HUES6 (cell line): ENCODE measurements at regions not wholly inside any gene's neighbourhood (a gene's known extent, or its start where the extent isn't known, plus 50 kb on each side); places are given as distances from the start of the nearest gene placed in this dataset.

ENCODE experiments used
- H3K27ac ChIP-seq: 2 replicates; pipeline ENCODE4 v1.7.0; 2013; ENCODE audit warnings: low read depth, mild to moderate bottlenecking, low read length, inconsistent platforms
- H3K27me3 ChIP-seq: 2 replicates; pipeline ENCODE4 v1.6.1; 2013; ENCODE audit warnings: low read length; ENCODE audit not compliant: control insufficient read depth, insufficient read depth
- H3K36me3 ChIP-seq: 2 replicates; pipeline ENCODE4 v1.6.1; 2013; ENCODE audit warnings: low read length; ENCODE audit not compliant: control insufficient read depth, insufficient read depth
- H3K4me1 ChIP-seq: 2 replicates; pipeline ENCODE4 v1.6.1; 2013; ENCODE audit warnings: low read length; ENCODE audit not compliant: control insufficient read depth, insufficient read depth
- H3K4me3 ChIP-seq: 2 replicates; pipeline ENCODE4 v1.5.1; 2013; ENCODE audit warnings: low read depth, low read length
- H3K9ac ChIP-seq: one replicate; pipeline ENCODE4 v1.6.1; 2013; ENCODE audit warnings: mild to moderate bottlenecking, low read length
- H3K9me3 ChIP-seq: 2 replicates; pipeline ENCODE4 v1.6.1; 2013; ENCODE audit warnings: low read depth, low read length; ENCODE audit not compliant: control insufficient read depth, insufficient read depth

- Histone ChIP-seq H3K4me3 (no peak overlapping the region), H3K9me3 (no peaks in the 10 kb centered on the region), H3K4me1 (no peaks in the 10 kb centered on the region), H3K9ac (no peak overlapping the region), H3K27me3 (no peaks in the 10 kb centered on the region), H3K27ac (no peak overlapping the region), H3K36me3 (no peaks in the 10 kb centered on the region)
Observed at GRCh38 chr7:33661430-33662160, 243.7 kb upstream of the BMPER start.

DNA sequence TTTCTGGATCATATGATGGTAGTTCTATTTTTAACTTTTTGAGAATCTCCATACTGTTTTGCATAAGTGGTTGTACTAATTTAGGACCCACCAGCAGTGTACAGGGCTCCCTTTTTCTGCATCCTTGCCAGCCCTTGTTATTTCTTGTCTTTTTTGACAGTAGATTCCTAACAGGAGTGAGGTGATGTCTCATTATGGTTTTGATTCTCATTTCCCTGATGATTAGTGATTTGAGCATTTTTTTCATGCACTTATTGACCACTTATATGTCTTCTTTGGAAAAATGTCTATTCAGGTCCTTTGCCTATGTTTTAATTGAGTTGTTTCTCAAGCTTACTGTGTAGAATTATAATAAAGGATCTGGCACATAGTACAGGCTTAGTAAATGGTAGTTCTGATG lies 238.8 kb upstream of the BMPER start:
- H3K36me3 ChIP-seq: no peaks in the 10 kb centered on the region
- peaks cover 13% of the 10 kb centered on the region for H3K4me1 ChIP-seq
- H3K9me3 ChIP-seq: no peaks in the 10 kb centered on the region
- no peak overlapping the region for H3K9ac ChIP-seq
- H3K4me3 ChIP-seq: no peak overlapping the region
- H3K27ac ChIP-seq: no peak overlapping the region
- no peaks in the 10 kb centered on the region for H3K27me3 ChIP-seq

GRCh38 chr7:33667196-33667595 lies 238.1 kb upstream of the BMPER start:
- no peak overlapping the region for H3K9ac ChIP-seq
- H3K9me3 ChIP-seq: no peaks in the 10 kb centered on the region
- H3K36me3 ChIP-seq: no peaks in the 10 kb centered on the region
- H3K4me1 ChIP-seq: peaks cover 13% of the 10 kb centered on the region
- no peak overlapping the region for H3K27ac ChIP-seq
- H3K27me3 ChIP-seq: no peaks in the 10 kb centered on the region
- H3K4me3 ChIP-seq: no peak overlapping the region

- Histone ChIP-seq H3K27ac (0 out of 2 replicates have a peak overlapping the region, but pooled peaks have one; percentile 35), H3K27me3 (no peaks in the 10 kb centered on the region), H3K9ac (peak overlapping the region; percentile 10), H3K9me3 (no peaks in the 10 kb centered on the region), H3K4me1 (peaks cover 20% of the 10 kb centered on the region), H3K4me3 (no peak overlapping the region), H3K36me3 (no peaks in the 10 kb centered on the region)
Observed at GRCh38 chr7:33669251-33669670, 236.1 kb upstream of the BMPER start.

DNA sequence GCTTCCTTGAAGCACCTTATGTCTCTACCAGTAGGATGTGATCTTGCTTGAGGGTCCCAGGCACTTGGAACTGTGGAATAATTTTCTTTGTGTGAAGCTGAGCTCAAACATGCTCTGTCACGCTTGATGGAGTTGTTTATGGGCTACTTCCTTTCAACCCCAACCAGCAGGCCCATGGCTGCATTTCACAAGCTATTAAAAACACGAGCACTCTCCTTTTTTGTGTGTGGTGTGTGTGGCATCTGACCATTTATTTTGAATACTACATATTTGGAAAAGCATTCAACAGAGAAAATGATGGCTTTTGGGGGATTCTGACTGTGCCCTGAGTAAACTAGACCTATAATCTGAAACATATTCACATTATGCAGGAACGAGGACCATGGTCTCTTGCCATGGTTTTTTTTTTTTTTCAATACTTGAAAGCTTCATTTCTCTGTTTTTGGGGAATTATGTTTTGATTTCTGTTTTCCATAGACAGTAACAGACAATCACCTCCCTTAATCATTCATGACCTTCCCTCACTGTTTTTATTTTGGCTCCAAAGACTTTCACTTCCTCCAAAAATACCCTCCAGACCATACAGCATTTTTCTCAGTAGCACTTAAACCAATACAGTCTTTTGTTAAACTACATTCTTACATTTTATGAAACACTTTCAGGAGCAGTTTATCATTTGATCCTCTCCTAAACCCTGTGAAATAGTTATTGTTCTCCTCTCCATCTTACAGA lies 233.6 kb upstream of the BMPER start:
- Histone ChIP-seq H3K9me3 (no peaks in the 10 kb centered on the region), H3K27ac (no peak overlapping the region), H3K4me1 (peaks cover 28% of the 10 kb centered on the region), H3K27me3 (no peaks in the 10 kb centered on the region), H3K9ac (no peak overlapping the region), H3K4me3 (no peak overlapping the region), H3K36me3 (no peaks in the 10 kb centered on the region)

DNA sequence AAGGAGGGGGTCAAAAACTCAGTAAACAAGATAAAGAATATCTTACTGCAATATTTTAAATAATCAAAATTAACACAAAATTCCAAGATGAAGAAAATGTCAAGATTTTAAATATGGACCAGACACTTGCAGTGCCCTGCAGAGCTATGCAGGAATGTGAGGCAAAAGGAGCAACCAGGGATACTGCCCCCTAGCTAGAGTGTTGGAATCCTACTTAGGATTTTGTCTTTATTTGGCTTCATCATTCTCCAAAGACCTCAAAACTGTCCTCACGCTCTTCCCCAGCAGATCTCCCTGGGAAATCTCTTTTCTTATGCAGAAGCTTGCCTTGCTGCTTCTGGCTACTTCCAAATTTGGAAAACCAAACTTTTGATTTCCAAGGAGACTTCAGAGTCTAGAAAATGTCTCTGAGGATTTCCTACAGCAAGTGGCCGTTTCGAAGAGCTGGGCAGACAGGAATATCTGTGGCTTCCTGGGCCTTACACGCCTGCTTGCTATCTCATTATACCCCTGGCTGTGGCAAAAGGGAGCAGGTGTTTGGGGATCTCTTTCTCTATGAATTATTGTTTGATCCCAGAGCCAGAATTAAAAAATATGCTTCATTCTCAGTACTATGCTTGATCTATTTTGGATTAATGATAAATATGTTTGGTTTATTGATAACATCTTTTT lies 232.2 kb upstream of the BMPER start:
- Histone ChIP-seq H3K9ac (no peak overlapping the region), H3K27me3 (no peaks in the 10 kb centered on the region), H3K27ac (no peak overlapping the region), H3K9me3 (no peaks in the 10 kb centered on the region), H3K4me3 (no peak overlapping the region), H3K36me3 (no peaks in the 10 kb centered on the region), H3K4me1 (peaks cover 28% of the 10 kb centered on the region)

GRCh38 chr7:33674804-33675411 lies 230.4 kb upstream of the BMPER start:
- H3K9ac ChIP-seq: no peak overlapping the region
- no peak overlapping the region for H3K4me3 ChIP-seq
- no peaks in the 10 kb centered on the region for H3K9me3 ChIP-seq
- no peaks in the 10 kb centered on the region for H3K36me3 ChIP-seq
- H3K27ac ChIP-seq: no peak overlapping the region
- peaks cover 15% of the 10 kb centered on the region for H3K4me1 ChIP-seq
- no peaks in the 10 kb centered on the region for H3K27me3 ChIP-seq

DNA sequence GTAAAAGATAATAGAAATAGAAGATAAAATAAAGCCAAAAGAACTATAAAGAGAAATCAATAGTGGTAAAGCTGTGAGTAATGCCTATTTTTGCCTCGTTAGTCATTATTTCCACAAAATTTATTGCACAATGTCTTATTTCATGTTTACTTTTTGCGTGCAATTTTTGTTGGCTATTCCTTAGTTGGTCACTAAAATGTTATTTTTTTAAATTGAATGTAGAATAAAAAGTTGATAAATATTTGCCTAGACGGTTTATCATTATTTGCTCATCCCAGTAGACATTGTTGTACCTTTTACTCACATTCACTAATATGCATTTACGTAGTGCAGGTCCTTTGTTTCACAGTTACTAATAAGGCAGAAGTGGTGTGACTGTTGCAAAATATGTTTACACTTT lies 227.8 kb upstream of the BMPER start:
- Histone ChIP-seq H3K27ac (no peak overlapping the region), H3K4me1 (peaks cover 14% of the 10 kb centered on the region), H3K36me3 (no peaks in the 10 kb centered on the region), H3K27me3 (no peaks in the 10 kb centered on the region), H3K9ac (no peak overlapping the region), H3K9me3 (no peaks in the 10 kb centered on the region), H3K4me3 (no peak overlapping the region)

- Histone ChIP-seq H3K9me3 (no peaks in the 10 kb centered on the region), H3K4me3 (no peak overlapping the region), H3K9ac (no peak overlapping the region), H3K4me1 (peaks cover 8% of the 10 kb centered on the region), H3K27ac (no peak overlapping the region), H3K36me3 (no peaks in the 10 kb centered on the region), H3K27me3 (no peaks in the 10 kb centered on the region)
Observed at GRCh38 chr7:33678569-33679335, 226.6 kb upstream of the BMPER start.

DNA sequence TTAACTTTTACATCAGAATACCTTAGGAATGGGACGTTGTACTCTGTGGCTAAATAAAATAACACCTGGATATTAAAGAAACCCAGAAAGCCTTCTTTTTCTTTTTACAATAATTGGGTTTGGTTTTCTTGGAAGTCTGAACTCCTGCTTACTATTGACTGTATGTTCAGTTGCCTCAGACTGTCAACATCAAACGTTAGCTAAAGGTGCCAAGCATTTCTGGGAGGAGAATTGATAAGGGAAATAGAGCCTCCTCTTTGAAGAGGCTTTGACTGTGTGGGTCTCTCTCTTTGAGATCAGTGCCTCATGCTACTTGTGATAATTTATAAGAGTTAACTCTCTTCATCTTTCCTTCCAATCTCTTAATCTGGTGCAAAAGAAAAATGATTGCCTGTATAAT lies 224.7 kb upstream of the BMPER start:
- Histone ChIP-seq H3K36me3 (no peaks in the 10 kb centered on the region), H3K4me3 (no peak overlapping the region), H3K27ac (no peak overlapping the region), H3K4me1 (no peaks in the 10 kb centered on the region), H3K9ac (no peak overlapping the region), H3K27me3 (no peaks in the 10 kb centered on the region), H3K9me3 (no peaks in the 10 kb centered on the region)
